HG03095 (cell line): ENCODE measurements at regions not wholly inside any gene's neighbourhood (a gene's known extent, or its start where the extent isn't known, plus 50 kb on each side); places are given as distances from the start of the nearest gene placed in this dataset.

Source experiments
- ATAC-seq: cut with Tn5 transposase; IDR thresholded peaks from one replicate; pipeline ENCODE4 v1.9.1; 2021; ENCODE audit warnings: moderate library complexity; ENCODE audit not compliant: unreplicated experiment

- ATAC-seq = no peak
These were observed 237.0 kb upstream of the UBE2E3 start for GRCh38 chr2:180743401-180743800.

GRCh38 chr2:180742801-180743200 is 237.6 kb upstream of the UBE2E3 start:
- no peak for ATAC-seq

- ATAC-seq = no peak
These were observed 241.3 kb upstream of the UBE2E3 start for GRCh38 chr2:180739070-180739469.

GRCh38 chr2:180735799-180736198 is 244.6 kb upstream of the UBE2E3 start:
- no peak for ATAC-seq

GRCh38 chr2:180734382-180734781 is 246.0 kb upstream of the UBE2E3 start:
- no peak for ATAC-seq

- ATAC-seq = no peak
These were observed 247.1 kb upstream of the UBE2E3 start for GRCh38 chr2:180733330-180733729.

- no peak for ATAC-seq
These were observed 248.1 kb upstream of the UBE2E3 start for GRCh38 chr2:180732337-180732736.

GRCh38 chr2:180730976-180731375 is 249.4 kb upstream of the UBE2E3 start:
- ATAC-seq = no peak

GRCh38 chr2:180728928-180729559 is 251.4 kb upstream of the UBE2E3 start:
- no peak for ATAC-seq

GRCh38 chr2:180723712-180724111 is 256.7 kb upstream of the UBE2E3 start:
- ATAC-seq = no peak

- ATAC-seq = no peak
These were observed 257.7 kb upstream of the UBE2E3 start for GRCh38 chr2:180722551-180723239.

GRCh38 chr2:180720829-180721228 is 259.6 kb upstream of the UBE2E3 start:
- no peak for ATAC-seq

GRCh38 chr2:180717588-180717987 is 262.8 kb upstream of the UBE2E3 start:
- ATAC-seq = no peak

- no peak for ATAC-seq
These were observed 263.9 kb upstream of the UBE2E3 start for GRCh38 chr2:180716186-180717180.

- ATAC-seq = no peak
These were observed 265.4 kb upstream of the UBE2E3 start for GRCh38 chr2:180715044-180715443.

- ATAC-seq = no peak
These were observed 270.8 kb upstream of the UBE2E3 start for GRCh38 chr2:180709392-180710145.

- no peak for ATAC-seq
These were observed 272.6 kb upstream of the UBE2E3 start for GRCh38 chr2:180707884-180708205.

- ATAC-seq = no peak
These were observed 273.1 kb upstream of the UBE2E3 start for GRCh38 chr2:180707175-180707883.

GRCh38 chr2:180706694-180707093 is 273.7 kb upstream of the UBE2E3 start:
- no peak for ATAC-seq

GRCh38 chr2:180705551-180705950 is 274.9 kb upstream of the UBE2E3 start:
- no peak for ATAC-seq
